Liver (tissue), 8 donors: ENCODE measurements at regions not wholly inside any gene's neighbourhood (a gene's known extent, or its start where the extent isn't known, plus 50 kb on each side); places are given as distances from the start of the nearest gene placed in this dataset.

Source experiments
- DNase-seq: peaks from one replicate; pipeline ENCODE4 v3.0.0-alpha.2; 2017; ENCODE audit warnings: low spot score
- H3K27ac ChIP-seq, 2 donors: one replicate each; pipeline ENCODE4 v1.7.0; 2013; ENCODE audit warnings: inconsistent platforms in 2 of 2, low read length in 2 of 2, control low read depth in 1 of 2, low read depth in 1 of 2, mild to moderate bottlenecking in 1 of 2
- H3K27me3 ChIP-seq, 4 donors: one replicate each; pipeline versions ENCODE4 v1.6.1 to v1.7.0; 2013; ENCODE audit warnings: low read length in 3 of 4, inconsistent platforms in 1 of 4, mild to moderate bottlenecking in 1 of 4, moderate library complexity in 1 of 4; ENCODE audit not compliant: control insufficient read depth in 4 of 4, insufficient read depth in 4 of 4
- H3K36me3 ChIP-seq, 4 donors: one replicate each; pipeline versions ENCODE4 v1.6.1 to v1.7.0; 2013; ENCODE audit warnings: low read length in 3 of 4, mild to moderate bottlenecking in 3 of 4, low read depth in 1 of 4, moderate library complexity in 1 of 4; ENCODE audit not compliant: control insufficient read depth in 4 of 4, insufficient read depth in 3 of 4
- H3K4me1 ChIP-seq, 4 donors: one replicate each; pipeline versions ENCODE4 v1.6.1 to v1.7.0; 2013; ENCODE audit warnings: low read length in 3 of 4, mild to moderate bottlenecking in 3 of 4, moderate library complexity in 1 of 4; ENCODE audit not compliant: control insufficient read depth in 4 of 4, insufficient read depth in 4 of 4
- H3K4me3 ChIP-seq, 3 donors: one replicate each; pipeline versions ENCODE4 v1.6.1 to v1.7.0; 2013; ENCODE audit warnings: low read length in 3 of 3, control low read depth in 1 of 3, low read depth in 1 of 3, mild to moderate bottlenecking in 1 of 3
- H3K9ac ChIP-seq, 2 donors: one replicate each; pipeline ENCODE4 v1.7.0; 2013; ENCODE audit warnings: low read length in 2 of 2, mild to moderate bottlenecking in 2 of 2, moderate library complexity in 2 of 2, control low read depth in 1 of 2, low read depth in 1 of 2
- H3K9me3 ChIP-seq, 4 donors: one replicate each; pipeline versions ENCODE4 v1.6.1 to v1.7.0; 2013; ENCODE audit warnings: low read length in 3 of 4; ENCODE audit not compliant: control insufficient read depth in 4 of 4
- ATF3 ChIP-seq: IDR thresholded peaks from 2 replicates; pipeline ENCODE4 v1.6.1; 2016; ENCODE audit warnings: antibody characterized with exemption
- CTCF ChIP-seq: fragments of 150-350 bp; IDR thresholded peaks from 2 replicates; pipeline ENCODE4 v1.5.1; 2017; ENCODE audit warnings: improper control_type of control experiment, low read depth, low read length; ENCODE audit not compliant: missing input control
- EGR1 ChIP-seq, 2 donors: IDR thresholded peaks; 2 replicates each; pipeline ENCODE4 v1.6.1; 2016 to 2018; ENCODE audit warnings: antibody characterized with exemption in 2 of 2, low read depth in 2 of 2
- FOXA1 ChIP-seq: IDR thresholded peaks from 2 replicates; pipeline ENCODE4 v1.6.1; 2016; ENCODE audit warnings: antibody characterized with exemption
- FOXA2 ChIP-seq: IDR thresholded peaks from 2 replicates; pipeline ENCODE4 v1.6.1; 2016; ENCODE audit warnings: antibody characterized with exemption
- GABPA ChIP-seq, 2 donors: IDR thresholded peaks in 1 of 2; conservative IDR thresholded peaks in 1 of 2; 2 replicates each; pipeline ENCODE4 v1.6.1; 2016; ENCODE audit warnings: antibody characterized with exemption in 2 of 2, mild to moderate bottlenecking in 1 of 2, moderate library complexity in 1 of 2
- HNF4A ChIP-seq, 2 donors: conservative IDR thresholded peaks; 2 replicates each; pipeline ENCODE4 v1.6.1; 2016; ENCODE audit warnings: antibody characterized with exemption in 2 of 2, mild to moderate bottlenecking in 2 of 2
- HNF4G ChIP-seq: IDR thresholded peaks from 2 replicates; pipeline ENCODE4 v1.6.1; 2016; ENCODE audit warnings: antibody characterized with exemption
- JUND ChIP-seq, 2 donors: IDR thresholded peaks; 2 replicates each; pipeline ENCODE4 v1.6.1; 2016; ENCODE audit warnings: antibody characterized with exemption in 2 of 2
- MAX ChIP-seq: IDR thresholded peaks from 2 replicates; pipeline ENCODE4 v1.6.1; 2016; ENCODE audit warnings: antibody characterized with exemption
- NR2F2 ChIP-seq: IDR thresholded peaks from 2 replicates; pipeline ENCODE4 v1.6.1; 2016; ENCODE audit warnings: antibody characterized with exemption
- RAD21 ChIP-seq, 2 donors: IDR thresholded peaks; 2 replicates each; pipeline ENCODE4 v1.6.1; 2016; ENCODE audit warnings: antibody characterized with exemption in 2 of 2, mild to moderate bottlenecking in 2 of 2
- REST ChIP-seq: IDR thresholded peaks from 2 replicates; pipeline ENCODE4 v1.6.1; 2016; ENCODE audit warnings: antibody characterized with exemption, mild to moderate bottlenecking
- RXRA ChIP-seq, 2 donors: IDR thresholded peaks; 2 replicates each; pipeline ENCODE4 v1.6.1; 2017 to 2018; ENCODE audit warnings: antibody characterized with exemption in 2 of 2, mild to moderate bottlenecking in 1 of 2
- SP1 ChIP-seq: IDR thresholded peaks from 2 replicates; pipeline ENCODE4 v1.6.1; 2018; ENCODE audit warnings: antibody characterized with exemption, mild to moderate bottlenecking
- TAF1 ChIP-seq: conservative IDR thresholded peaks from 2 replicates; pipeline ENCODE4 v1.6.1; 2016; ENCODE audit warnings: antibody characterized with exemption, mild to moderate bottlenecking
- YY1 ChIP-seq: IDR thresholded peaks from 2 replicates; pipeline ENCODE4 v1.6.1; 2016; ENCODE audit warnings: antibody characterized with exemption, mild to moderate bottlenecking
- ZBTB33 ChIP-seq: IDR thresholded peaks from 2 replicates; pipeline ENCODE4 v1.6.1; 2016; ENCODE audit warnings: antibody characterized with exemption
- WGBS: extraction: QIAGEN DNeasy Blood & Tissue Kit; methylation state at CpG from one replicate; pipeline ENCODE4 v1.1.7; 2013; 5-methylcytosine and 5-hydroxymethylcytosine counted together
- donor health status: healthy.
- donor health status: healthy.
- donor health status: healthy.
- donor health status: healthy.
- donor health status: healthy.

- TF ChIP-seq YY1 (no peak), JUND (IDR thresholded peaks at IDR 0.05) (no peak), FOXA2 (no peak), MAX (no peak), FOXA1 (no peak), HNF4A (conservative IDR thresholded peaks at IDR 0.05) (no peak), GABPA (IDR thresholded peaks at IDR 0.05 in 1 of 2, conservative IDR thresholded peaks at IDR 0.05 in 1 of 2) (no peak), EGR1 (IDR thresholded peaks at IDR 0.05; ENCODE audit: low read depth in 2 of 2) (no peak), REST (no peak), CTCF (no peak), RAD21 (IDR thresholded peaks at IDR 0.05) (no peak), ATF3 (no peak), RXRA (IDR thresholded peaks at IDR 0.05) (no peak)
- H3K9me3 ChIP-seq, result no peaks in the 10 kb centered on the region
- H3K36me3 ChIP-seq, result no peaks in the 10 kb centered on the region
- 41% methylated on average over 103 of the region's 103 CpGs for WGBS
- H3K4me1 ChIP-seq, result no peaks in the 10 kb centered on the region
- no peak overlapping the region for H3K9ac ChIP-seq
- no peaks in the 10 kb centered on the region for H3K27me3 ChIP-seq
- H3K4me3 ChIP-seq, result no peak overlapping the region
- DNase-seq, result no peak
- H3K27ac ChIP-seq, result no peak overlapping the region
These were observed 527.8 kb upstream of the WSB1 start for GRCh38 chr17:26765860-26766709.

- no peaks in the 10 kb centered on the region for H3K36me3 ChIP-seq
- no peaks in the 10 kb centered on the region for H3K9me3 ChIP-seq
- no peak for DNase-seq
- WGBS, result 48% methylated on average over 40 of the region's 40 CpGs
- no peak overlapping the region for H3K27ac ChIP-seq
- no peak overlapping the region for H3K9ac ChIP-seq
- no peak overlapping the region for H3K4me3 ChIP-seq
- TF ChIP-seq JUND (IDR thresholded peaks at IDR 0.05), result no peak
- TF ChIP-seq GABPA (IDR thresholded peaks at IDR 0.05 in 1 of 2, conservative IDR thresholded peaks at IDR 0.05 in 1 of 2), result no peak
- no peak for TF ChIP-seq HNF4G
- TF ChIP-seq REST, result no peak
- no peak for TF ChIP-seq MAX
- no peak for TF ChIP-seq ZBTB33
- no peak for TF ChIP-seq SP1
- TF ChIP-seq TAF1, result no peak
- TF ChIP-seq FOXA1, result no peak
- TF ChIP-seq FOXA2, result no peak
- TF ChIP-seq NR2F2, result no peak
- TF ChIP-seq YY1, result no peak
- no peaks in the 10 kb centered on the region for H3K27me3 ChIP-seq
- no peaks in the 10 kb centered on the region for H3K4me1 ChIP-seq
These were observed 527.2 kb upstream of the WSB1 start for GRCh38 chr17:26766743-26767142.
